Endothelial cell (in vitro differentiated cells): ENCODE measurements at regions not wholly inside any gene's neighbourhood (a gene's known extent, or its start where the extent isn't known, plus 50 kb on each side); places are given as distances from the start of the nearest gene placed in this dataset.
"Not testable (repeated sequence)": the region's sequence is repeated elsewhere in the genome, so short reads cannot be mapped to it uniquely, and the experiment has no call there.

Experiments used
- DNase-seq: peaks from one replicate; pipeline ENCODE4 v3.0.0; 2021; ENCODE audit warnings: low spot score
- H3K27ac Mint-ChIP-seq: one replicate; pipeline ENCODE4 v1.8.0; 2021; ENCODE audit warnings: mixed read lengths, inconsistent platforms; ENCODE audit not compliant: unreplicated experiment
- H3K27me3 Mint-ChIP-seq: one replicate; pipeline ENCODE4 v1.8.0; 2021; ENCODE audit warnings: mild to moderate bottlenecking, moderate library complexity, mixed read lengths, inconsistent platforms; ENCODE audit not compliant: unreplicated experiment
- H3K36me3 Mint-ChIP-seq: one replicate; pipeline ENCODE4 v1.8.0; 2021; ENCODE audit warnings: mild to moderate bottlenecking, low read depth, mixed read lengths, inconsistent platforms; ENCODE audit not compliant: unreplicated experiment
- H3K4me1 Mint-ChIP-seq: one replicate; pipeline ENCODE4 v1.8.0; 2021; ENCODE audit warnings: mild to moderate bottlenecking, mixed read lengths, inconsistent platforms; ENCODE audit not compliant: unreplicated experiment
- H3K4me3 Mint-ChIP-seq: one replicate; pipeline ENCODE4 v1.8.0; 2021; ENCODE audit warnings: mild to moderate bottlenecking, mixed read lengths, inconsistent platforms; ENCODE audit not compliant: unreplicated experiment
- H3K9me3 Mint-ChIP-seq: one replicate; pipeline ENCODE4 v1.8.0; 2021; ENCODE audit warnings: mixed read lengths, inconsistent platforms; ENCODE audit not compliant: unreplicated experiment
- CTCF ChIP-seq: fragments of 200-600 bp; sonication (generic); IDR thresholded peaks from one replicate; pipeline ENCODE4 v1.5.0; 2021; ENCODE audit warnings: antibody characterized with exemption; ENCODE audit not compliant: unreplicated experiment

- no peak for TF ChIP-seq CTCF
- no peak for DNase-seq
- Mint-ChIP-seq H3K36me3 (peaks cover 10% of the 10 kb centered on the region), H3K27ac (no peak overlapping the region), H3K4me1 (peaks cover 6% of the 10 kb centered on the region), H3K9me3 (peaks cover 6% of the 10 kb centered on the region), H3K27me3 (no peaks in the 10 kb centered on the region), H3K4me3 (no peak overlapping the region)
These were observed 154.5 kb upstream of the ADGRL4 start for GRCh38 chr1:79161077-79161476.

GRCh38 chr1:79155991-79156390 lies 149.5 kb upstream of the ADGRL4 start:
- Mint-ChIP-seq H3K4me3 (no peak overlapping the region), H3K9me3 (no peaks in the 10 kb centered on the region), H3K36me3 (no peaks in the 10 kb centered on the region), H3K27ac (no peak overlapping the region), H3K4me1 (peaks cover 13% of the 10 kb centered on the region), H3K27me3 (no peaks in the 10 kb centered on the region)
- DNase-seq, result no peak
- TF ChIP-seq CTCF, result no peak

GRCh38 chr1:79151006-79151796 lies 144.7 kb upstream of the ADGRL4 start:
- Mint-ChIP-seq H3K4me3 (no peak overlapping the region), H3K4me1 (peaks cover 36% of the 10 kb centered on the region), H3K27me3 (no peaks in the 10 kb centered on the region), H3K36me3 (no peaks in the 10 kb centered on the region), H3K27ac (peak overlapping the region; percentile 81), H3K9me3 (no peaks in the 10 kb centered on the region)
- TF ChIP-seq CTCF, result no peak
- DNase-seq, result no peak

- Mint-ChIP-seq H3K27ac (peak overlapping the region; percentile 81), H3K9me3 (no peaks in the 10 kb centered on the region), H3K4me1 (peaks cover 36% of the 10 kb centered on the region), H3K27me3 (no peaks in the 10 kb centered on the region), H3K4me3 (no peak overlapping the region), H3K36me3 (no peaks in the 10 kb centered on the region)
- TF ChIP-seq CTCF, result no peak
- DNase-seq, result no peak
These were observed 144.0 kb upstream of the ADGRL4 start for GRCh38 chr1:79150576-79150975.

- not testable (repeated sequence) for H3K27me3 Mint-ChIP-seq, H3K4me1 Mint-ChIP-seq, H3K9me3 Mint-ChIP-seq, DNase-seq, H3K36me3 Mint-ChIP-seq, H3K4me3 Mint-ChIP-seq, H3K27ac Mint-ChIP-seq
These were observed 131.7 kb upstream of the ADGRL4 start for GRCh38 chr1:79138227-79138626.
